WTC11 (cell line): ENCODE measurements at regions not wholly inside any gene's neighbourhood (a gene's known extent, or its start where the extent isn't known, plus 50 kb on each side); places are given as distances from the start of the nearest gene placed in this dataset.

ENCODE experiments used
- ATAC-seq: fragments of 200-7000 bp; cut with Tn5 transposase; 2 replicates; pipeline ENCODE4 v1.10.0; 2021; ENCODE audit warnings: mild to moderate bottlenecking, moderate library complexity
- CTCF ChIA-PET: fragments of 300-600 bp; sonication (Branson Sonifier 250); formaldehyde crosslinking; loops from one replicate; lab custom pipeline; 2021; ENCODE audit warnings: antibody characterized with exemption; lab: Charles Lee
- POLR2A ChIA-PET: fragments of 350-600 bp; sonication (Branson Sonifier 250); formaldehyde crosslinking; loops from one replicate; lab custom pipeline; 2021; ENCODE audit warnings: antibody characterized with exemption; lab: Charles Lee
- DNase-seq: peaks from one replicate; pipeline ENCODE4 v3.0.0; 2021; ENCODE audit warnings: low spot score
- H3K27ac Mint-ChIP-seq: 2 replicates; pipeline ENCODE4 v1.8.0; 2021; ENCODE audit warnings: mixed read lengths
- H3K27me3 Mint-ChIP-seq: 2 replicates; pipeline ENCODE4 v1.8.0; 2021; ENCODE audit warnings: low read depth, mild to moderate bottlenecking, moderate library complexity, mixed read lengths
- H3K36me3 Mint-ChIP-seq: 2 replicates; pipeline ENCODE4 v1.8.0; 2021; ENCODE audit warnings: mixed read lengths
- H3K4me1 Mint-ChIP-seq: 2 replicates; pipeline ENCODE4 v1.8.0; 2022; ENCODE audit warnings: mixed read lengths
- H3K4me3 Mint-ChIP-seq: 2 replicates; pipeline ENCODE4 v1.8.0; 2021; ENCODE audit warnings: mild to moderate bottlenecking, moderate library complexity, mixed read lengths
- H3K9me3 Mint-ChIP-seq: 2 replicates; pipeline ENCODE4 v1.8.0; 2021; ENCODE audit warnings: mixed read lengths
- ATF2 ChIP-seq: sonication (generic); formaldehyde crosslinking; IDR thresholded peaks from 2 replicates; pipeline ENCODE4 v1.8.1; 2022; ENCODE audit warnings: low read depth, missing genetic modification reagents, borderline replicate concordance
- CREB1 ChIP-seq: sonication (generic); formaldehyde crosslinking; IDR thresholded peaks from 2 replicates; pipeline ENCODE4 v1.8.0; 2023; ENCODE audit warnings: mild to moderate bottlenecking, missing genetic modification reagents
- CREM ChIP-seq: sonication (generic); formaldehyde crosslinking; IDR thresholded peaks from 2 replicates; pipeline ENCODE4 v1.8.1; 2022; ENCODE audit warnings: mild to moderate bottlenecking, missing genetic modification reagents, moderate library complexity
- FOXP4 ChIP-seq: sonication (generic); formaldehyde crosslinking; IDR thresholded peaks from 2 replicates; pipeline ENCODE4 v1.8.0; 2022; ENCODE audit warnings: mild to moderate bottlenecking, missing genetic modification reagents
- HMGA2 ChIP-seq: fragments of 250-450 bp; sonication (Bioruptor Pico); IDR thresholded peaks from 2 replicates; pipeline ENCODE4 v1.4.0; 2021; ENCODE audit warnings: mild to moderate bottlenecking, moderate library complexity
- MYBL2 ChIP-seq: sonication (generic); formaldehyde crosslinking; IDR thresholded peaks from 2 replicates; pipeline ENCODE4 v1.8.1; 2023; ENCODE audit warnings: mild to moderate bottlenecking, moderate library complexity, missing genetic modification reagents
- RELA ChIP-seq: sonication (generic); formaldehyde crosslinking; IDR thresholded peaks from 2 replicates; pipeline ENCODE4 v1.8.1; 2022; ENCODE audit warnings: missing genetic modification reagents, mild to moderate bottlenecking, borderline replicate concordance
- TP53 ChIP-seq: sonication (generic); formaldehyde crosslinking; IDR thresholded peaks from 2 replicates; pipeline ENCODE4 v1.8.1; 2023; ENCODE audit warnings: mild to moderate bottlenecking, missing genetic modification reagents
- USF2 ChIP-seq: sonication (generic); formaldehyde crosslinking; IDR thresholded peaks from 2 replicates; pipeline ENCODE4 v1.8.1; 2023; ENCODE audit warnings: mild to moderate bottlenecking, missing genetic modification reagents, moderate library complexity
- ZBTB43 ChIP-seq: sonication (generic); formaldehyde crosslinking; IDR thresholded peaks from 2 replicates; pipeline ENCODE4 v1.8.1; 2023; ENCODE audit warnings: mild to moderate bottlenecking, missing genetic modification reagents
- ZNF416 ChIP-seq: fragments of 250-450 bp; sonication (Bioruptor Pico); IDR thresholded peaks from 2 replicates; pipeline ENCODE4 v1.9.0; 2021; ENCODE audit warnings: mild to moderate bottlenecking, inconsistent platforms
- ZNF423 ChIP-seq: fragments of 250-450 bp; sonication (Bioruptor Pico); IDR thresholded peaks from 2 replicates; pipeline ENCODE4 v2.1.2; 2022; ENCODE audit warnings: mild to moderate bottlenecking, moderate library complexity
- ZSCAN18 ChIP-seq: fragments of 250-450 bp; sonication (Bioruptor Pico); IDR thresholded peaks from 2 replicates; pipeline ENCODE4 v2.1.2; 2022; ENCODE audit warnings: mild to moderate bottlenecking, moderate library complexity
- TF ChIP-seq, protein P1 (sequence below): sonication (generic); formaldehyde crosslinking; IDR thresholded peaks from 2 replicates; pipeline ENCODE4 v1.8.0; 2023; ENCODE audit warnings: mild to moderate bottlenecking, missing genetic modification reagents
- TF ChIP-seq, protein P2 (sequence below): sonication (generic); formaldehyde crosslinking; IDR thresholded peaks from 2 replicates; pipeline ENCODE4 v1.8.0; 2022; ENCODE audit warnings: mild to moderate bottlenecking, missing genetic modification reagents
- TF ChIP-seq, protein P3 (sequence below): sonication (generic); formaldehyde crosslinking; IDR thresholded peaks from 2 replicates; pipeline ENCODE4 v1.8.1; 2022; ENCODE audit warnings: missing genetic modification reagents, borderline replicate concordance
- TF ChIP-seq, protein P4 (sequence below): fragments of 200-600 bp; IDR thresholded peaks from 2 replicates; pipeline ENCODE4 v1.8.0; 2022; ENCODE audit warnings: antibody characterized with exemption

- H3K9me3 Mint-ChIP-seq, result peaks cover 48% of the 10 kb centered on the region
- no peaks in the 10 kb centered on the region for H3K27me3 Mint-ChIP-seq
- no peak overlapping the region for H3K27ac Mint-ChIP-seq
- TF ChIP-seq, protein P1, sequence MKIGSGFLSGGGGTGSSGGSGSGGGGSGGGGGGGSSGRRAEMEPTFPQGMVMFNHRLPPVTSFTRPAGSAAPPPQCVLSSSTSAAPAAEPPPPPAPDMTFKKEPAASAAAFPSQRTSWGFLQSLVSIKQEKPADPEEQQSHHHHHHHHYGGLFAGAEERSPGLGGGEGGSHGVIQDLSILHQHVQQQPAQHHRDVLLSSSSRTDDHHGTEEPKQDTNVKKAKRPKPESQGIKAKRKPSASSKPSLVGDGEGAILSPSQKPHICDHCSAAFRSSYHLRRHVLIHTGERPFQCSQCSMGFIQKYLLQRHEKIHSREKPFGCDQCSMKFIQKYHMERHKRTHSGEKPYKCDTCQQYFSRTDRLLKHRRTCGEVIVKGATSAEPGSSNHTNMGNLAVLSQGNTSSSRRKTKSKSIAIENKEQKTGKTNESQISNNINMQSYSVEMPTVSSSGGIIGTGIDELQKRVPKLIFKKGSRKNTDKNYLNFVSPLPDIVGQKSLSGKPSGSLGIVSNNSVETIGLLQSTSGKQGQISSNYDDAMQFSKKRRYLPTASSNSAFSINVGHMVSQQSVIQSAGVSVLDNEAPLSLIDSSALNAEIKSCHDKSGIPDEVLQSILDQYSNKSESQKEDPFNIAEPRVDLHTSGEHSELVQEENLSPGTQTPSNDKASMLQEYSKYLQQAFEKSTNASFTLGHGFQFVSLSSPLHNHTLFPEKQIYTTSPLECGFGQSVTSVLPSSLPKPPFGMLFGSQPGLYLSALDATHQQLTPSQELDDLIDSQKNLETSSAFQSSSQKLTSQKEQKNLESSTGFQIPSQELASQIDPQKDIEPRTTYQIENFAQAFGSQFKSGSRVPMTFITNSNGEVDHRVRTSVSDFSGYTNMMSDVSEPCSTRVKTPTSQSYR (CRISPR knock-in tag), result no peak
- TF ChIP-seq, protein P2, sequence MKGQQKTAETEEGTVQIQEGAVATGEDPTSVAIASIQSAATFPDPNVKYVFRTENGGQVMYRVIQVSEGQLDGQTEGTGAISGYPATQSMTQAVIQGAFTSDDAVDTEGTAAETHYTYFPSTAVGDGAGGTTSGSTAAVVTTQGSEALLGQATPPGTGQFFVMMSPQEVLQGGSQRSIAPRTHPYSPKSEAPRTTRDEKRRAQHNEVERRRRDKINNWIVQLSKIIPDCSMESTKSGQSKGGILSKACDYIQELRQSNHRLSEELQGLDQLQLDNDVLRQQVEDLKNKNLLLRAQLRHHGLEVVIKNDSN (CRISPR knock-in tag), result peak; percentile 47; the same call in 1 of the 2 replicates
- TF ChIP-seq USF2 (CRISPR knock-in tag), result peak; percentile 61
- TF ChIP-seq, all 79 proteins: peak for 2
- DNase-seq (no peak), ATAC-seq (no peak)
- no peaks in the 10 kb centered on the region for H3K36me3 Mint-ChIP-seq
- CTCF ChIA-PET, result no interaction called here
- H3K4me1 Mint-ChIP-seq, result no peaks in the 10 kb centered on the region
- POLR2A ChIA-PET, result no interaction called here
- no peak overlapping the region for H3K4me3 Mint-ChIP-seq
Measured at GRCh38 chr15:100703032-100703578, 100.7 kb downstream of the ASB7 start.

DNA sequence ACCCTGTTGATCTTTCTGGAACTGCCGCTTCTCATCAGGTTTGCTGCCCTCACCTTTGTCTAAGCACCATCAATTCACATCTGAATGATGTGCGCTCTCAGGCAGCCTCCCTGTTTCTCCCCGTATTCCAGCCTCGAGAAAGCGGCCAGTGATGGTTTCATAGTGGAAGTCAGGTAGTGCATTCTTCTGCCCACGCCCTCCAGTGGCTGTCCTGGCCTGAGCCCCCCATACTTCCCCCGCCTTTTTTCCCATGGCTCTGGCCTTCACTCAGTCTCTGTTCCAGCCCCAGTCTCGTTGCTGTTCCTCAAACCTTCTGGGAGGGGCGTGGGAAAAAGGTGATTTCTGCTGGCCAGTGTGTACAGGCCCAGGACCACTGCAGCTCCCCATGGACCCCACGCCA is 101.3 kb downstream of the ASB7 start:
- ChIA-PET POLR2A (no interaction called here), CTCF (no interaction called here)
- Mint-ChIP-seq H3K4me1 (no peaks in the 10 kb centered on the region), H3K4me3 (no peak overlapping the region), H3K27ac (no peak overlapping the region), H3K36me3 (no peaks in the 10 kb centered on the region), H3K27me3 (no peaks in the 10 kb centered on the region), H3K9me3 (peaks cover 52% of the 10 kb centered on the region)
- ATAC-seq, result no peak
- no peak for TF ChIP-seq ATF2
- no peak for TF ChIP-seq ZNF423 (CRISPR knock-in tag)
- no peak for TF ChIP-seq HMGA2 (CRISPR knock-in tag)
- TF ChIP-seq ZSCAN18 (CRISPR knock-in tag), result no peak
- no peak for TF ChIP-seq ZNF416 (CRISPR knock-in tag)
- TF ChIP-seq, protein P3, sequence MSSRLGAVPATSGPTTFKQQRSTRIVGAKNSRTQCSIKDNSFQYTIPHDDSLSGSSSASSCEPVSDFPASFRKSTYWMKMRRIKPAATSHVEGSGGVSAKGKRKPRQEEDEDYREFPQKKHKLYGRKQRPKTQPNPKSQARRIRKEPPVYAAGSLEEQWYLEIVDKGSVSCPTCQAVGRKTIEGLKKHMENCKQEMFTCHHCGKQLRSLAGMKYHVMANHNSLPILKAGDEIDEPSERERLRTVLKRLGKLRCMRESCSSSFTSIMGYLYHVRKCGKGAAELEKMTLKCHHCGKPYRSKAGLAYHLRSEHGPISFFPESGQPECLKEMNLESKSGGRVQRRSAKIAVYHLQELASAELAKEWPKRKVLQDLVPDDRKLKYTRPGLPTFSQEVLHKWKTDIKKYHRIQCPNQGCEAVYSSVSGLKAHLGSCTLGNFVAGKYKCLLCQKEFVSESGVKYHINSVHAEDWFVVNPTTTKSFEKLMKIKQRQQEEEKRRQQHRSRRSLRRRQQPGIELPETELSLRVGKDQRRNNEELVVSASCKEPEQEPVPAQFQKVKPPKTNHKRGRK, result no peak
- TF ChIP-seq, protein P4, sequence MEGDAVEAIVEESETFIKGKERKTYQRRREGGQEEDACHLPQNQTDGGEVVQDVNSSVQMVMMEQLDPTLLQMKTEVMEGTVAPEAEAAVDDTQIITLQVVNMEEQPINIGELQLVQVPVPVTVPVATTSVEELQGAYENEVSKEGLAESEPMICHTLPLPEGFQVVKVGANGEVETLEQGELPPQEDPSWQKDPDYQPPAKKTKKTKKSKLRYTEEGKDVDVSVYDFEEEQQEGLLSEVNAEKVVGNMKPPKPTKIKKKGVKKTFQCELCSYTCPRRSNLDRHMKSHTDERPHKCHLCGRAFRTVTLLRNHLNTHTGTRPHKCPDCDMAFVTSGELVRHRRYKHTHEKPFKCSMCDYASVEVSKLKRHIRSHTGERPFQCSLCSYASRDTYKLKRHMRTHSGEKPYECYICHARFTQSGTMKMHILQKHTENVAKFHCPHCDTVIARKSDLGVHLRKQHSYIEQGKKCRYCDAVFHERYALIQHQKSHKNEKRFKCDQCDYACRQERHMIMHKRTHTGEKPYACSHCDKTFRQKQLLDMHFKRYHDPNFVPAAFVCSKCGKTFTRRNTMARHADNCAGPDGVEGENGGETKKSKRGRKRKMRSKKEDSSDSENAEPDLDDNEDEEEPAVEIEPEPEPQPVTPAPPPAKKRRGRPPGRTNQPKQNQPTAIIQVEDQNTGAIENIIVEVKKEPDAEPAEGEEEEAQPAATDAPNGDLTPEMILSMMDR, result no peak
- no peak for TF ChIP-seq RELA (CRISPR knock-in tag)
- TF ChIP-seq TP53, result no peak
- TF ChIP-seq FOXP4 (CRISPR knock-in tag), result no peak
- no peak for TF ChIP-seq CREB1 (CRISPR knock-in tag)
- no peak for TF ChIP-seq CREM (CRISPR knock-in tag)
- TF ChIP-seq ZBTB43 (CRISPR knock-in tag), result no peak
- TF ChIP-seq MYBL2 (CRISPR knock-in tag), result no peak
- no peak for DNase-seq
